CD14-positive monocyte (primary cell): ENCODE measurements at regions not wholly inside any gene's neighbourhood (a gene's known extent, or its start where the extent isn't known, plus 50 kb on each side); places are given as distances from the start of the nearest gene placed in this dataset.

Source experiments
- DNase-seq, 3 donors: peaks; one replicate each; pipeline ENCODE4 v3.0.0-alpha.2; 2011 to 2022
- H2AFZ ChIP-seq: 2 replicates; pipeline ENCODE4 v1.6.0; 2012; ENCODE audit warnings: mild to moderate bottlenecking, low read depth, low read length, inconsistent platforms; ENCODE audit not compliant: insufficient read depth, poor library complexity, severe bottlenecking
- H3K27ac ChIP-seq, 2 donors: 1 replicate in 1 of 2; 2 replicates in 1 of 2; pipeline ENCODE4 v1.5.1; 2012 to 2013; ENCODE audit warnings: low read length in 2 of 2, control low read depth in 1 of 2, inconsistent platforms in 1 of 2, low read depth in 1 of 2, mild to moderate bottlenecking in 1 of 2
- H3K27me3 ChIP-seq, 2 donors: one replicate each; pipeline versions ENCODE4 v1.6.0 to v1.6.1; 2011 to 2013; ENCODE audit warnings: low read length in 2 of 2; ENCODE audit not compliant: control insufficient read depth in 2 of 2, insufficient read depth in 2 of 2
- H3K36me3 ChIP-seq, 2 donors: replicated peaks in 1 of 2; 1 replicate in 1 of 2; 2 replicates in 1 of 2; pipeline versions ENCODE4 v1.5.1 to v1.6.1; 2012 to 2013; ENCODE audit warnings: low read length in 2 of 2, control low read depth in 1 of 2, inconsistent platforms in 1 of 2, mild to moderate bottlenecking in 1 of 2; ENCODE audit not compliant: insufficient read depth in 2 of 2, control insufficient read depth in 1 of 2
- H3K4me1 ChIP-seq, 2 donors: 1 replicate in 1 of 2; 2 replicates in 1 of 2; pipeline versions ENCODE4 v1.5.1 to v1.6.1; 2012 to 2013; ENCODE audit warnings: low read length in 2 of 2, control low read depth in 1 of 2, inconsistent platforms in 1 of 2, mild to moderate bottlenecking in 1 of 2, moderate library complexity in 1 of 2; ENCODE audit not compliant: insufficient read depth in 2 of 2, control insufficient read depth in 1 of 2
- H3K4me2 ChIP-seq: replicated peaks from 2 replicates; pipeline ENCODE3; 2012; ENCODE audit warnings: low read length, moderate library complexity, mild to moderate bottlenecking; ENCODE audit not compliant: poor library complexity, severe bottlenecking; ENCODE audit errors: extremely low read depth
- H3K4me3 ChIP-seq, 3 experiments: fragments of 200-600 bp in 1 of 3; sonication (generic) in 1 of 3; replicated peaks in 1 of 3; 1 replicate in 2 of 3; 2 replicates in 1 of 3; pipeline ENCODE4 v1.5.1; 2011 to 2013; ENCODE audit warnings: low read length in 3 of 3, mild to moderate bottlenecking in 3 of 3, control low read depth in 2 of 3, low read depth in 2 of 3, inconsistent platforms in 1 of 3, moderate library complexity in 1 of 3
- H3K79me2 ChIP-seq: 2 replicates; pipeline ENCODE4 v1.6.0; 2012; ENCODE audit warnings: mild to moderate bottlenecking, control low read depth, inconsistent platforms, low read length, moderate library complexity; ENCODE audit not compliant: insufficient read depth
- H3K9ac ChIP-seq: 2 replicates; pipeline ENCODE4 v1.6.0; 2017; ENCODE audit warnings: low read length, mild to moderate bottlenecking; ENCODE audit not compliant: insufficient read depth, poor library complexity, severe bottlenecking
- H3K9me3 ChIP-seq, 2 donors: replicated peaks in 1 of 2; 1 replicate in 1 of 2; 2 replicates in 1 of 2; pipeline versions ENCODE4 v1.5.1 to v1.6.1; 2012 to 2013; ENCODE audit warnings: low read length in 2 of 2, control low read depth in 1 of 2; ENCODE audit not compliant: control insufficient read depth in 1 of 2, insufficient read depth in 1 of 2
- H4K20me1 ChIP-seq: 2 replicates; pipeline ENCODE4 v1.6.0; 2012; ENCODE audit warnings: mild to moderate bottlenecking, low read length, control low read depth, moderate library complexity; ENCODE audit not compliant: insufficient read depth
- H3K27ac Mint-ChIP-seq, 7 donors: one replicate each; pipeline ENCODE4 v1.8.0; 2020; ENCODE audit warnings: mild to moderate bottlenecking in 7 of 7, mixed read lengths in 7 of 7, moderate library complexity in 6 of 7, inconsistent platforms in 2 of 7
- H3K27me3 Mint-ChIP-seq, 3 donors: one replicate each; pipeline ENCODE4 v1.8.0; 2021 to 2022; ENCODE audit warnings: low read depth in 3 of 3, mild to moderate bottlenecking in 3 of 3, mixed read lengths in 3 of 3, moderate library complexity in 3 of 3, inconsistent platforms in 1 of 3
- H3K36me3 Mint-ChIP-seq, 2 donors: one replicate each; pipeline ENCODE4 v1.8.0; 2020; ENCODE audit warnings: mixed read lengths in 2 of 2, inconsistent platforms in 1 of 2, mild to moderate bottlenecking in 1 of 2
- H3K4me1 Mint-ChIP-seq: one replicate; pipeline ENCODE4 v1.8.0; 2020; ENCODE audit warnings: mild to moderate bottlenecking, mixed read lengths
- H3K4me3 Mint-ChIP-seq, 2 donors: one replicate each; pipeline ENCODE4 v1.8.0; 2020; ENCODE audit warnings: mild to moderate bottlenecking in 2 of 2, mixed read lengths in 2 of 2, moderate library complexity in 1 of 2
- H3K9me3 Mint-ChIP-seq, 7 donors: one replicate each; pipeline ENCODE4 v1.8.0; 2020 to 2022; ENCODE audit warnings: mixed read lengths in 7 of 7, mild to moderate bottlenecking in 6 of 7, moderate library complexity in 6 of 7, inconsistent platforms in 2 of 7
- CTCF ChIP-seq: fragments of 200-600 bp; IDR thresholded peaks from one replicate; pipeline ENCODE4 v1.8.0; 2022; ENCODE audit warnings: antibody characterized with exemption, mild to moderate bottlenecking
- WGBS: methylation state at CpG from one replicate; pipeline ENCODE4 v1.1.5; 2013; ENCODE audit warnings: missing lambda C conversion rate; ENCODE audit not compliant: insufficient coverage; 5-methylcytosine and 5-hydroxymethylcytosine counted together
- intact Hi-C, 2 donors: fragments of 100-400 bp; cut with micrococcal nuclease; formaldehyde crosslinking; loops; one replicate each; pipeline versions ENCODE4 v1.15.0 to v1.15.1; 2023

- H3K4me3 Mint-ChIP-seq: peak overlapping the region in 1 of 2 donors; percentile 8
- H3K79me2 ChIP-seq: no peaks in the 10 kb centered on the region
- WGBS: 88% methylated on average over 6 of the region's 6 CpGs
- H3K4me1 ChIP-seq: peaks cover 8% of the 10 kb centered on the region in 2 donors
- no peaks in the 10 kb centered on the region for H3K4me1 Mint-ChIP-seq
- no peak for TF ChIP-seq CTCF
- no peak overlapping the region for H3K4me3 ChIP-seq
- no peak overlapping the region for H3K27ac Mint-ChIP-seq
- no peaks in the 10 kb centered on the region for H3K36me3 ChIP-seq
- H2AFZ ChIP-seq: no peak overlapping the region
- no peak for DNase-seq
- intact Hi-C loops: no loop called here
- H3K27me3 Mint-ChIP-seq: peaks cover 35 to 49% (median 36%) of the 10 kb centered on the region in 3 donors
- peaks cover 0 to 2% of the 10 kb centered on the region in 2 donors for H3K36me3 Mint-ChIP-seq
- H3K9me3 Mint-ChIP-seq: peaks cover 0 to 7% (median 2%) of the 10 kb centered on the region in 7 donors
- no peak overlapping the region for H3K27ac ChIP-seq
- no peak overlapping the region for H3K9ac ChIP-seq
- H3K9me3 ChIP-seq: peaks cover 0 to 5% of the 10 kb centered on the region in 2 donors
- peaks cover 22 to 41% of the 10 kb centered on the region in 2 donors for H3K27me3 ChIP-seq
- H4K20me1 ChIP-seq: no peaks in the 10 kb centered on the region
- H3K4me2 ChIP-seq: no peak overlapping the region
Observed at GRCh38 chr1:241422470-241422869, 65.5 kb upstream of the RGS7 start.

- Histone ChIP-seq H3K79me2 (no peaks in the 10 kb centered on the region), H3K9ac (no peak overlapping the region), H3K36me3 (no peaks in the 10 kb centered on the region), H2AFZ (no peak overlapping the region), H4K20me1 (no peaks in the 10 kb centered on the region), H3K9me3 (peaks cover 0 to 5% of the 10 kb centered on the region in 2 donors), H3K4me3 (no peak overlapping the region), H3K27me3 (peaks cover 21 to 40% of the 10 kb centered on the region in 2 donors), H3K4me1 (peaks cover 8% of the 10 kb centered on the region in 2 donors), H3K4me2 (no peak overlapping the region), H3K27ac (no peak overlapping the region)
- no peak for TF ChIP-seq CTCF
- 100% methylated on average over 2 of the region's 3 CpGs for WGBS
- no peak overlapping the region for H3K27ac Mint-ChIP-seq
- H3K27me3 Mint-ChIP-seq: peaks cover 28 to 38% (median 33%) of the 10 kb centered on the region in 3 donors
- peaks cover 0 to 4% (median under 1%) of the 10 kb centered on the region in 7 donors for H3K9me3 Mint-ChIP-seq
- DNase-seq: no peak
- intact Hi-C loops: no loop called here
- H3K4me1 Mint-ChIP-seq: no peaks in the 10 kb centered on the region
- peaks cover 0 to under 1% of the 10 kb centered on the region in 2 donors for H3K36me3 Mint-ChIP-seq
- H3K4me3 Mint-ChIP-seq: no peak overlapping the region
Observed at GRCh38 chr1:241419986-241420385, 63.0 kb upstream of the RGS7 start.
